Osteoblast (primary cell): ENCODE measurements at regions not wholly inside any gene's neighbourhood (a gene's known extent, or its start where the extent isn't known, plus 50 kb on each side); places are given as distances from the start of the nearest gene placed in this dataset.

Source experiments
- DNase-seq: peaks from one replicate; pipeline ENCODE4 v3.0.0; 2011; ENCODE audit warnings: low spot score, mixed read lengths; ENCODE audit not compliant: insufficient read length; ENCODE audit errors: missing footprints
- H2AFZ ChIP-seq: 2 replicates; pipeline ENCODE4 v1.6.0; 2011; ENCODE audit warnings: mild to moderate bottlenecking, low read length
- H3K27ac ChIP-seq: 2 replicates; pipeline ENCODE4 v1.5.1; 2011; ENCODE audit warnings: mild to moderate bottlenecking, low read depth, low read length, moderate library complexity
- H3K27me3 ChIP-seq: 2 replicates; pipeline ENCODE4 v1.6.0; 2012; ENCODE audit warnings: mild to moderate bottlenecking, control low read depth, inconsistent platforms, low read length, moderate library complexity; ENCODE audit not compliant: insufficient read depth
- H3K36me3 ChIP-seq: 2 replicates; pipeline ENCODE4 v1.5.1; 2011; ENCODE audit warnings: mild to moderate bottlenecking, low read length, control low read depth, moderate library complexity; ENCODE audit not compliant: insufficient read depth
- H3K4me1 ChIP-seq: 2 replicates; pipeline ENCODE4 v1.5.1; 2011; ENCODE audit warnings: mild to moderate bottlenecking, low read length, control low read depth, moderate library complexity; ENCODE audit not compliant: insufficient read depth
- H3K4me2 ChIP-seq: 2 replicates; pipeline ENCODE4 v1.6.0; 2011; ENCODE audit warnings: mild to moderate bottlenecking, low read length; ENCODE audit not compliant: insufficient read depth
- H3K4me3 ChIP-seq: fragments of 200-600 bp; sonication (generic); 3 replicates; pipeline ENCODE4 v1.5.1; 2012; ENCODE audit warnings: mild to moderate bottlenecking, low read length, inconsistent platforms; ENCODE audit not compliant: insufficient read depth
- H3K79me2 ChIP-seq: 2 replicates; pipeline ENCODE4 v1.6.0; 2012; ENCODE audit warnings: mild to moderate bottlenecking, low read length, control low read depth, inconsistent platforms; ENCODE audit not compliant: insufficient read depth
- H3K9me3 ChIP-seq: 2 replicates; pipeline ENCODE4 v1.5.1; 2011; ENCODE audit warnings: low read depth, low read length, control low read depth
- H4K20me1 ChIP-seq: 2 replicates; pipeline ENCODE4 v1.6.0; 2012; ENCODE audit warnings: mild to moderate bottlenecking, low read length, control low read depth; ENCODE audit not compliant: insufficient read depth
- TF ChIP-seq, protein P1 (sequence below): IDR thresholded peaks from 2 replicates; pipeline ENCODE4 v1.5.1; 2011; ENCODE audit warnings: mild to moderate bottlenecking, low read depth, low read length, moderate library complexity; ENCODE audit errors: extremely low read depth

GRCh38 chr7:50854247-50854646 is 71.6 kb upstream of the GRB10 start:
- Histone ChIP-seq H3K4me1 (peaks cover 19% of the 10 kb centered on the region), H3K4me2 (no peak overlapping the region), H3K79me2 (no peaks in the 10 kb centered on the region), H3K36me3 (no peaks in the 10 kb centered on the region), H2AFZ (no peak overlapping the region), H3K4me3 (no peak overlapping the region), H3K9me3 (no peaks in the 10 kb centered on the region), H3K27me3 (no peaks in the 10 kb centered on the region), H4K20me1 (no peaks in the 10 kb centered on the region), H3K27ac (no peak overlapping the region)
- TF ChIP-seq, protein P1, sequence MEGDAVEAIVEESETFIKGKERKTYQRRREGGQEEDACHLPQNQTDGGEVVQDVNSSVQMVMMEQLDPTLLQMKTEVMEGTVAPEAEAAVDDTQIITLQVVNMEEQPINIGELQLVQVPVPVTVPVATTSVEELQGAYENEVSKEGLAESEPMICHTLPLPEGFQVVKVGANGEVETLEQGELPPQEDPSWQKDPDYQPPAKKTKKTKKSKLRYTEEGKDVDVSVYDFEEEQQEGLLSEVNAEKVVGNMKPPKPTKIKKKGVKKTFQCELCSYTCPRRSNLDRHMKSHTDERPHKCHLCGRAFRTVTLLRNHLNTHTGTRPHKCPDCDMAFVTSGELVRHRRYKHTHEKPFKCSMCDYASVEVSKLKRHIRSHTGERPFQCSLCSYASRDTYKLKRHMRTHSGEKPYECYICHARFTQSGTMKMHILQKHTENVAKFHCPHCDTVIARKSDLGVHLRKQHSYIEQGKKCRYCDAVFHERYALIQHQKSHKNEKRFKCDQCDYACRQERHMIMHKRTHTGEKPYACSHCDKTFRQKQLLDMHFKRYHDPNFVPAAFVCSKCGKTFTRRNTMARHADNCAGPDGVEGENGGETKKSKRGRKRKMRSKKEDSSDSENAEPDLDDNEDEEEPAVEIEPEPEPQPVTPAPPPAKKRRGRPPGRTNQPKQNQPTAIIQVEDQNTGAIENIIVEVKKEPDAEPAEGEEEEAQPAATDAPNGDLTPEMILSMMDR = no peak
- no peak for DNase-seq

GRCh38 chr7:50853311-50853710 is 70.6 kb upstream of the GRB10 start:
- Histone ChIP-seq H3K4me2 (no peak overlapping the region), H3K4me3 (no peak overlapping the region), H3K4me1 (peaks cover 19% of the 10 kb centered on the region), H3K9me3 (no peaks in the 10 kb centered on the region), H3K27me3 (no peaks in the 10 kb centered on the region), H3K27ac (no peak overlapping the region), H3K36me3 (no peaks in the 10 kb centered on the region), H2AFZ (no peak overlapping the region), H3K79me2 (no peaks in the 10 kb centered on the region), H4K20me1 (no peaks in the 10 kb centered on the region)
- TF ChIP-seq, protein P1 = no peak
- no peak for DNase-seq

DNA sequence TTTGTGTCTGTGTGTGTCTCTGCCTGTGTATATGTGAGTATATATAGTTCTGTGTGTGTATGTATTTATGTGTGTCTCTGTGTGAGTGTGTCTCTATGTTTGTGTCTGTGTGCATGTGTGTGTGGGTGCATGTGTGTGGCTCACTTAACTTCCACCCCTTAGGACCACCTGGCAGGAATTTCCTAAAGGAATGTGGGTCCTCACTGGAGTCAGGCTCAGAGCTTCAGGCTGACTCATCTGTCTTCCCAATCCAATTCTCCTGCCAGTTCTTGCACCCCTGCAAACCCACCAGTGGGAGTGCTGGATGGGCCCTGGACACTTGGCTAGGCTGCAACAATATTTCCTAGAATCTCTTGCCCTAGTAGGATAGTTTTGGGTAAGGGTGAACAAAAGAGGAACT is 70.2 kb upstream of the GRB10 start:
- Histone ChIP-seq H3K9me3 (no peaks in the 10 kb centered on the region), H4K20me1 (no peaks in the 10 kb centered on the region), H3K4me1 (peaks cover 19% of the 10 kb centered on the region), H2AFZ (no peak overlapping the region), H3K4me3 (no peak overlapping the region), H3K36me3 (no peaks in the 10 kb centered on the region), H3K27ac (no peak overlapping the region), H3K4me2 (no peak overlapping the region), H3K79me2 (no peaks in the 10 kb centered on the region), H3K27me3 (no peaks in the 10 kb centered on the region)
- TF ChIP-seq, protein P1 = no peak
- DNase-seq = no peak

- peaks cover 15% of the 10 kb centered on the region for H3K4me1 ChIP-seq
- no peaks in the 10 kb centered on the region for H4K20me1 ChIP-seq
- peak overlapping the region; percentile 42 for H3K4me2 ChIP-seq
- no peak for DNase-seq
- no peaks in the 10 kb centered on the region for H3K79me2 ChIP-seq
- TF ChIP-seq, protein P1 = no peak
- H3K9me3 ChIP-seq = no peaks in the 10 kb centered on the region
- peak overlapping the region; percentile 80 for H3K27ac ChIP-seq
- H3K27me3 ChIP-seq = no peaks in the 10 kb centered on the region
- H3K36me3 ChIP-seq = no peaks in the 10 kb centered on the region
- no peak overlapping the region for H3K4me3 ChIP-seq
- H2AFZ ChIP-seq = peak overlapping the region; percentile 62
Observed at GRCh38 chr7:50851891-50852290, 69.2 kb upstream of the GRB10 start.
